Posterior cingulate gyrus (tissue), 11 donors: ENCODE measurements at regions not wholly inside any gene's neighbourhood (a gene's known extent, or its start where the extent isn't known, plus 50 kb on each side); places are given as distances from the start of the nearest gene placed in this dataset.
"Not testable (repeated sequence)": the region's sequence is repeated elsewhere in the genome, so short reads cannot be mapped to it uniquely, and the experiment has no call there.

Experiments
- DNase-seq, 10 donors: peaks; one replicate each; pipeline versions ENCODE4 v3.0.0 to v3.0.0-alpha.2; 2020 to 2021; ENCODE audit warnings: mixed read lengths in 3 of 10
- intact Hi-C: fragments of 100-400 bp; cut with DNase I; formaldehyde crosslinking; loops from one replicate; pipeline ENCODE4 v1.15.1; 2023

DNA sequence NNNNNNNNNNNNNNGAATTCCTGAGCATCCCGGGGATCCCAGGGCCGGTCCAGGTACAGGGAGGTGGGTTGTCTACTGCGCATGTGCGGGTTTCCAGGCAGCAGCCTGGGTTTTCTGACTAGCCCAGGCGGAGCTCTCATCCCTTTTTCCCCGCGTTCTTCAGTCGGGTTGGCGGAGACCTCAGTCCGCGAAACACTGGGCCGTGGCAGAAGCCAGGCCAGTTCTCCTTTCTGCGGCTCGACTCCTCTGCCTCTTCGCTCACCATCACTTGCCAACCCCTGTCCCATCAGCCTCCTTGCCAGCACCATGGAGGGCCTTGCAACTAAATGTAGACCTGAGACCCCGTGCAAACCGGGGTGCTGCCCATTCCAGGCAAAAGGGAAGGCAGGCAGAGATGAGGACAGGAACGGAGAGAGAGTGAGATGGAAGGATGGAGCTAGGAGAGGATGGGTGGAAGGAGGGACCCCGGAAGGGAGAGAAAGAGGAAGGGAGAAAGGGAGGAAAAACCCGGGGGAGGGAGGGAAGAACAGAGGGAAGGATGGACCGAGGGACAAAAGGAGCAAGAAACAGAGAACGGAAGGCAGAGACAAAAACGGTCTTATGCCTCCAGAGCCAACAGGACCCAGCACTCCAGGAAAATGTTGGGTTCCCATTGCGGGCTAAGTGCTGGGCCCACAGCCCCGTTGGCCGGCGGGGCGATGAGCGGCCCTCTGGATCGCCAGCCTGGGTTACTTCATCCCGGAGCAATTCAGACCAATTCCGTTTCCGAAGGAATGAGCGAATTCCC, 445.4 kb upstream of the DEFB115 start:
- intact Hi-C loops, result no loop called here

DNA sequence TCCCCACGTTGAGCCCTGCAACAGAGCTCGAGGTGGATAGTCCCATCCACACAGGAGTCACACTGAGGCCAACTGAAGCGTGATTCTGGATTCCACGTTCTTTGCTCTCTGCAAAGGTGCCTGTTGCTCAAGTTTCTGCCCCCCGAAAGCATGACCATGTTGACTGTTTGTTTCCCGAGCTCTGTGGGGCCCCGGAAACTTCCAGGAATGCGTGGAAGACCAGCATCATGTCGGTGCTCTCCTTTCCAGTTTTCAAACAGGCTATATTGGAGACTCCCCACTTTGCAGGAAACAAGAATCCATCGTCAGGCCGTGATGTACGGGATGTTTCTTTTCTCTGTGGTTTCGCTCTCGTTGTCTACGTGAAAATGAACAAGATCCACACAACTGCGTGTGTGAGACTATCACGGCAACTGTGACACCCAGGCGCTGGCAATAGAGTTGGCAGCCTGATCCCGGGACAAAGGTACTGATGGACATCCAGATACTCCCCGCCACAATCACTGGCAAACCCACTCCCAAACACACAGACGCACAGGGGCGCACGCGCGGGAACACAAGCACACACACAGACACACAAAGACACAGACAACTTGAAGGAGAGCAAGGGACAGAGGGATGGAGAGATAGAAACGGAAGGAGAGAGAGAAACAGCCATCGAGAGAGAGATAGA, 444.6 kb upstream of the DEFB115 start:
- peak in 1 of 10 donors; percentile 86 for DNase-seq
- intact Hi-C loops, result no loop called here

More for the DNA sequence above, 445.4 kb upstream of the DEFB115 start:
- DNase-seq, result peak in 8 of 10 donors; percentile 29 to 94 (median 45)

DNA sequence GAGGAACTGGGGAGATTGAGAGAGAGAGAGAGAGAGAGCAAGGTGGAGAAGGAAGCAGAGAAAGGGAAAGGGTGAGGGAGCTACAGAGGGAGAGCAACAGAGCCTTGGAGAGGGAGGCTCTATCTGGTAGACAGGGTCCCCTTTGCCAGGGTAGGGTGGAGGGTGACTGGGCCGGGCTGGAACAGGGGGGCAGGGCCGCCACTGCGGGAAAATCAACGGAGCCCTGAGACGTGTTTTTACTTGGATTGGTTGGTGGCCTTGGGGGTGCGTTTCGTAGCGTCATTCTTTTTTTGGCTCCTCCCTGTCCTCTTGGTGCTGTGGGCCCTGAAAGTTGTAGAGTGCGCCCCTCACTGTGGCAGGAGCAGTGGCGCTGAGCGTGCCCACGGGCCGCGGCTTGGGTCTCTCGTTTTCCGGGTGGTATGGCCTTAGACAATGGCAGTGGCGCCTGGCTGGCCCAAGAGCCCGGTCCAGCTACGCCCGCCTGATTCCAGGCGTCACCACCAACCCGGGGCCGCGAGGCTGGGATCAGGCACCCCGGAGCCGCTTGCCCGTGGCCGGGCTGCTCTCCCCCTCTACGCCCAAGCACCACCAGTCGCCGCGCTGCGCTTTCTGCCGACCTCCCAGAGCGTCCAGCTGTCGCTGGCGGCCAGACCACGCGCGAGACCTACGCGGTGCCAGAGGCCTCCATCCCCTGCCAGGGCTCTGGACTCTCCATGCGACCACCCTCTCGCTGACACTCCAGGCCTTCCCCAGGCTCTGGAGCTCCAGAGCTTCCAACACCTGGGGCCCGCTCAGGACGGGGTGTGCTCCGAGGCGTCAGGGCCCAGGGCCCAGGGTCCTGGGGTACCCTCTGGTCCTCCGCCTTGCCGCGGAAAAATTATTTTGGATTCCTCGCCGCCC, 443.8 kb upstream of the DEFB115 start:
- DNase-seq, result peak in 5 of 10 donors; percentile 20 to 93 (median 80)
- intact Hi-C loops, result not testable (repeated sequence)

DNA sequence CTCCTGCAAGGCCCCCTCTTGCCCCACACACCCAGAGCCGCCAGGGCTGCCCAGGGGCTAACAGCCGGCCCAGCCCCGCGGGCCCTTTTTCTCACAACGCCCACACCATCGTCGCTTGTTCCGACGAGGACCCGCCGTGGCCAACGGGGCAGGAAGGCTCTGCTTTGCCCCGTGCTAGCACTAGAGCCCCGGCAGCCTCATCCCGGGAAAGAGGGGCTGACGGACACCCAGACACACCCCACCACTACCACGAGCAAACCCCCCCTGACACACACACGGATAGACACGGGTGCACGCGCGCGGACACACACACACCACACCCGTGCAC, 443.2 kb upstream of the DEFB115 start:
- intact Hi-C loops, result not testable (repeated sequence)
- DNase-seq, result peak in 2 of 10 donors; percentile 75 to 91

DNA sequence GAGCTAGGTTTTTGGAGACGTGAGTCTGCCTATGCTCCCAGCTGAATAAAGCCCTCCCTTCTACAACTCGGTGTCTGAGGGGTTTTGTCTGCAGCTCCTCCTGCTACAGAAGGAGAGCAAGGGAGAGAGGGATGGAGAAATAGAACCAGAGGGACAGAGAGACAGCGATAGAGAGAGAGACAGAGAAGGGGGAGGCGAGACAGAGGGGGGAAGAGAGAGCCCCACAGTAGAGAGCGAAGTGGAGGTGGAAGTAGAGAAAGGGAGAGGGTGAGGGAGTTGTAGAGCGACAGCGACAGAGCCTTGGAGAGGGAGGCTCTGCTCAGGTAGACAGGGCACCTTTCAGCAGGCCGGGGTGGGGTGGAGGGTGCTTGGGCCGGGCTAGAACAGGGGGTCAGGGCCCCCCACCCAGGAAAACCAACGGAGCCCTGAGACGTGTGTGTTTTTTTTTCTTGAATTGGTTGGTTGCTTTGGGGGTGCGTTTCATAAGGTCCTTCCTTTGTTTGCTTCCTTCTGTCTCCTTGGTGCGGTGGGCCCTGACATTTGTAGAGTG, 442.4 kb upstream of the DEFB115 start:
- peak in 2 of 10 donors; percentile 47 to 90 for DNase-seq
- intact Hi-C loops, result not testable (repeated sequence)

DNA sequence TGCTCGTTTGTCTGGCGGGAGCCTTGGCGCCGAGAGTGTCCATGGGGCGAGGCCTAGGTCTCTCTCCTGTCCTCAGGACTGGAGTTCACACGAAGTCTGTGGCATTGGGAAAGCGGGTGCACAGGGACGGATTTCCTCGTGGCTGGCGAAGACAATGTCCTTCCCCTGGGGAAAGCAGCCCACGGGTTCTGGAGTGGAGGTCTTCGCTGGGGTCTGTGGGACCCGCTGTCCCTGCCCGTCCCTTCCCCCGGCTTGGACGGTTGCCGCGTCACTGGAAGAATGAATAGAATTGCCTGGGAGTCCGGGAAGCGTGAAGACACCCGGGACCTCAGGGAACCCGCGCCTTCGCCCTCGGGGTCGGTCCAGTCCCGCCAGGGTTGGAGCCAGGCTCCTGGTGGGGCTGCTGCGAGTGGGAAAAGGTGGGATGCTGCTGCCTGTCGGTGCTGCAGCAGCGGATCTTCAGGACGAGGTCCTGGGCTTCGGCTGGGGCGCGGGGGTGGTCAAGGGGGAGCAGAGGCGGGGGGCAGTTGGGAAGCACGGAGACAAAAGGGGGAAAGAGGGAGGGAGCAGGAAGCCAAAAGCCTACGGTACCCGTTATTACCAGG, 441.8 kb upstream of the DEFB115 start:
- DNase-seq, result peak in 2 of 10 donors; percentile 72 to 83
- intact Hi-C loops, result no loop called here

DNA sequence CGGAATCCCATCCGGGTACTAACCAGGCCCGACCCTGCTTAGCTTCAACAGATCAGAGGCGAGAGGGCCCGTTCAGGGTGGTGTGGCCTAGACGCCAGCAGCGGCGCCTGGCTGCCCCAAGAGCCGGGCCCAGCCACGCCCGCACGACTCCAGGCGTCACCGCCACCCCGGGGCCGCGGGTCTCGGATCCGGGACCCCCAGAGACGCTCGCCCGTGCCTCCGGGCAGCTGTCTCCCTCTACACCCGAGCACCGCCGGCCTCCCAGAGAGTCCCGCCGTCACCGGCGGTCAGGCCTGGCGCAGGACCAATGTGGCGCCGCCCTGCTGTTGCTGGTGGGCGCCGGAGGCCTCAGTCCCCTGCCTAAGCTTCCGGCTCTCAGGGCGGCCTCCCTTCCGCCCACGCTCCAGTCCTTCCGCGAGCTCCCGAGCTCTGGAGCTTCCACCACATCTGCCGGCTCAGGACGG, 441.2 kb upstream of the DEFB115 start:
- DNase-seq, result peak in 5 of 10 donors; percentile 35 to 94 (median 80)
- intact Hi-C loops, result no loop called here

DNA sequence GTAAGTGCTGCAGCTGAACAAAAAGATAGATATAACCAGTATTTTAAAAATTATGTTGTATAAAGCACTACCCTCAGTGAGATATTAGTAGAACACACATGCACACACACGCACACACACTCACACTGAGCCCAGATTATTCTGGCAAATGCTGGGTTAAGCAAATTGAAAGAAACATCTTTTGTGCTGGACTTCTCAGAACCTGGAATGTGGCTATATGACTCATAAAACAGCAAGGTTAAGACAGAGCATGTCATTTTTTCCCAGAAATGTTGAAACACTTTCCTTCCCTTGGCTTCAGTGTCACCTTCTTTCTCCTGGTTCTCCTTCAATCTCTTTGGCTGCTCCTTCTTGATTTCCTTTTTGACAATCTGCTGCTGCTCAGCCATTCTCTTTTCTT, 435.8 kb upstream of the DEFB115 start:
- intact Hi-C loops, DNase-seq: not testable (repeated sequence)

DNA sequence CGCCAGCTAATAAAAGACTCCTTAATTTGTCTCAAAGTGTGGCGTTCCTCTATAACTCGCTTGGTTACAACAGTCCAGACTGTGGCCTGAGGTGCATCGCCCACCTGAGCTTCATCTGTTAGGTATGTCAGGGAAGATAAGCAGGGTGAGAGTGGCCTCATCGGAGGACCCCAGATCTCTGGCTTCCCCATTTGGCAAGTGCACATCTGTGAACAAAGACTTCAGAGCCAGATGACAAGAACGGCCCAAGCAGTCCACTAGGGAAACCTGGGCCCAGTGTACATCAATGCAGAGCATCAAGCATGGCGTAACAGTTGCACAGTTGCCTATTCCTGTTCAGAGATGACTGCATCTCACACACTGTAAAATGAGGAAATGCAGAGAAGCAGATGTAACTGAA, 432.8 kb upstream of the DEFB115 start:
- intact Hi-C loops, DNase-seq: not testable (repeated sequence)

DNA sequence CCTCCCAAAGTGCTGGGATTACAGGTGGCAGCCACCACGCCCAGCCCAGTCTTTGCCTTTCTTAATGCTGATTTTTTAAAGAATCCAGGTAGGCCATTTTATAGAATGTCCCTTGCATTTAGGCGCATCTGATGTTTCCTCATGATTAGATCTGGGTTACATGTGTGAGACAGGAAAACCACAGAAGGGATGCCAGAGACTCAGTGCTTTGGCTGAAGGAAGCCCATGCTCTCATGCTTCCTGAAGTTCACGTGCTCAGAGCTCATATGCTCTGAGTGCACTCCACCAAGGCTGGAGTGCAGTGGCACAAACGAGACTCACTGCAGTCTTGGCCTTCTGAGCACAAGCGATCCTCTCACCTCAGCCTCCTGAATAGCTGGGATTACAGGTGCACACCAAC, 411.5 kb upstream of the DEFB115 start:
- intact Hi-C loops, DNase-seq: not testable (repeated sequence)

DNA sequence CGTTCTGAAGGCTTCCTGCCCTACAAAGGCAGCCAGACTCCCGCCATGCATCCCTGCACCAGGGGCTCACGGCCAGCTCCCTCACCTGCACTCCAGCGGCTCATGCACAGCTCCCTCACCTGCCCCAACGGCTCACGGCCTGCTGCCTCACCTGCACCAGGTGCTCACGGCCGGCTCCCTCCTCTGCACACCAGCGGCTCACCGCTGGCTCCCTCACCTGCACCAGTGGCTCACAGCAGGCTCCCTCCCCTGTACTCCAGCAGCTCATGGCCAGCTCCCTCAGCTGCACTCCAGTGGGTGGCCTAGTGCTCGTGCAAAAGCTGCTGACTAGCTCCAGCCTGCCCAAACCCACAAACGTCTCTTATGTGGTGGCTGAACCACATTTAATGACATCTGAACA, 389.2 kb upstream of the DEFB115 start:
- DNase-seq, result peak in 1 of 10 donors; percentile 63
- intact Hi-C loops, result not testable (repeated sequence)

DNA sequence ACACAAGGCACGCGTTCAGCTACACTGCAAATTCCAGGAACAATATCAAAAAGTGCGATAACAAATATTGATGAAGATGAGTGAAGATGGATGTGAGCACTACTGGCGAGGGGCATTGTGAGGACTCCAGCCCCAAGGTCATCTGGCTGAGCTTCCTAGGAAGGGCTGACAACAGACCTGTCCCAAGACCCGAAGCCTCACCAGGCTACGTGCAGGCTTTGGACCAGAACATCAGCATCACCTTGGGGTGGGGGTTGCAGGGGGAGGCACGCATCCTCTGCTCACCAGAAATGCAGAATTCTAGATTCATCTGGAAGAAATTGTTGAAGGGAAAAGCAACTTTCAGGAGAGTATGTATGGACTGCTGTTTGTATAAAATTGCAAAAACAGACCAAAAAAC, 386.3 kb upstream of the DEFB115 start:
- intact Hi-C loops, result not testable (repeated sequence)

DNA sequence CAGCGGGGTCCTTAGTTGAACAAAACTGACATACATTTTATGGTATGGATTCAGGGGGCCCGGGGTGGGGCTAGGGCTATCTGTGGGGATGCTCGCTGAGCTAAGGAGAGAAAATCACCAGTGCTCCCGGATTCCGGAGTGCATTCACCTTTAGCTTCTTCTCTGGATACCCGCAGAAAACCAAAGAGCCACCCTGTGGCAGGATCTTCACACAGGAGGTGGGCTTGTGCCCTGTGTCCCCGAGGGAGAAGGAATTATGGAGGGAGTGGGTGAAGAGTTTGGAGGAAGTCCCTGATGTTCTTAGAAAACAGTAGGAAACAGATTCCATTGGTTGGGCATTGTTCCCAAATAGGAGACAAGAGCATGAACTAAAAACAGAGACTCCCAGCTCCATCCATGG, 385.2 kb upstream of the DEFB115 start:
- DNase-seq, result peak in 3 of 10 donors; percentile 20 to 83 (median 64)
- intact Hi-C loops, result not testable (repeated sequence)

More for the DNA sequence above, 386.3 kb upstream of the DEFB115 start:
- peak in 3 of 10 donors; percentile 62 to 82 (median 62) for DNase-seq

DNA sequence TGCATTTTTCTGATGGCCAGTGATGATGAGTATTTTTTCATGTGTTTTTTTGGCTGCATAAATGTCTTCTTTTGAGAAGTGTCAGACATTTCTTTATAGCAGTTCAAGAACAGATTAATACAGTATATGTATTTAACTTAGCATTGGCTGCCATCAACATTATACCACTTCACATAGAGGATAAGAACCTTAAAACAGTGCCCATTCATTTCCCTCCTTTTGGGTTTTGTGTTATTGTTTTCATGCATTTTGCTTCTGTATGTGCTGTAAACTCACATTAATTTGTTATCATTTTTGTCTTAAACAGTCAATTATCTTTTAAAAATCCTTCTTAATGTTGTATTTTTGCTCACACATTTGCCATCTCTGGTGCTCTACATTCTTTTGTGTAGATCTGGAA, 381.6 kb upstream of the DEFB115 start:
- intact Hi-C loops, DNase-seq: not testable (repeated sequence)

DNA sequence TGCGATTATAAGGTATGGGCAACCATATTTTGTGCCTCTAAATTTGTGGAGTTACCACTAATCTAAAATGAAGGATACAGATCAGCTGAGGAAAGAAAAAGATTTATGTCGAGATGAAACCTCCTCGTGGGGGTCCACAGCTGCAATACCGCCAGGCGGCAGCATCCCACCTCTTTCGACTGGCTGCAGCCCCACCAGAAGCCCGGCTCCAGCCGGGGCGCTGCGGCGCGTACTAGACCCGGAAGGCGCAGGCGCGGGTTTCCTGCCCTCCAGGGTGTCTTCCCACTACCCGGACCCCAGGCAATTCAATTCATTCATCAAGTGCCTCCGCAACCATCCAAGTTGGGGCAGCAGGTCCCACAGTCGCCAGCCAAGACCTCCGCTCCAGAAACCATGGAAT, 366.1 kb upstream of the DEFB115 start:
- DNase-seq, intact Hi-C loops: not testable (repeated sequence)

DNA sequence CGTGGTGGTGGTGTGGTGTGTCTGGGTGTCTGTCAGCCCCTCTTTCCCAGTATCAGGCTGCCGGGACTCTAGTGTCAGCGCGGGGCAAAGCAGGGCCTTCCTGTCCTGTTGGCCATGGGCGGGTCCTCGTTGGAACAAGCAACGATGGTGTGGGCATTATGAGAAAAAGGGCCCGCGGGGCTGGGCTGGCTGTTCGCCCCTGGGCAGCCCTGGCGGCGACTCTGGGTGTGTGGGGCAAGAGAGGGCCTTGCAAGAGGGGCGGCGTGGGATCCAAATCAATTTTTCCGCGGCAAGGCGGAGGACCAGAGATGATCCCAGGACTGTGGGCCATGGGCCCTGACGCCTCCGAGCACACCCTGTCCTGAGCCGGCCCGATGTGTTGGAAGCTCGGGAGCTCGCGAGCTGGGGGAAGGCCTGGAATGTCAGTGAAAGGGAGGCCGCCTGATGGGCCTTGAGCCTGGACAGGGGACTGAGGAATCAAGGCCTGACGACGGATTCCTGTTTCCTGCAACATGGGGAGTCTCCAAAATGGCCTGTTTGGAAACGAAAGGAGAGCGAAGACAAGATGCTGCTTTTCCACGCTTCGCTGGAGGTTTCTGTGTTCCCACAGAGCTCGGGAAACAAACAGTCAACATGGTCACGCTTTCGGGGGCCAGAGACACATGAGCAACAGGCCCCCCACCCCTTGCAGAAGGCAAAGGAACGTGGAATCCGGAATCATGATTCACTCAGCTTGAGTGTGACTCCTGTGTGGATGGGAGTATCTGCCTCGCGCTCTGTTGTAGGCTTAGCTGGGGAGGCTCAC, 364.7 kb upstream of the DEFB115 start:
- peak in 1 of 10 donors; percentile 61 for DNase-seq
- intact Hi-C loops, result no loop called here

DNA sequence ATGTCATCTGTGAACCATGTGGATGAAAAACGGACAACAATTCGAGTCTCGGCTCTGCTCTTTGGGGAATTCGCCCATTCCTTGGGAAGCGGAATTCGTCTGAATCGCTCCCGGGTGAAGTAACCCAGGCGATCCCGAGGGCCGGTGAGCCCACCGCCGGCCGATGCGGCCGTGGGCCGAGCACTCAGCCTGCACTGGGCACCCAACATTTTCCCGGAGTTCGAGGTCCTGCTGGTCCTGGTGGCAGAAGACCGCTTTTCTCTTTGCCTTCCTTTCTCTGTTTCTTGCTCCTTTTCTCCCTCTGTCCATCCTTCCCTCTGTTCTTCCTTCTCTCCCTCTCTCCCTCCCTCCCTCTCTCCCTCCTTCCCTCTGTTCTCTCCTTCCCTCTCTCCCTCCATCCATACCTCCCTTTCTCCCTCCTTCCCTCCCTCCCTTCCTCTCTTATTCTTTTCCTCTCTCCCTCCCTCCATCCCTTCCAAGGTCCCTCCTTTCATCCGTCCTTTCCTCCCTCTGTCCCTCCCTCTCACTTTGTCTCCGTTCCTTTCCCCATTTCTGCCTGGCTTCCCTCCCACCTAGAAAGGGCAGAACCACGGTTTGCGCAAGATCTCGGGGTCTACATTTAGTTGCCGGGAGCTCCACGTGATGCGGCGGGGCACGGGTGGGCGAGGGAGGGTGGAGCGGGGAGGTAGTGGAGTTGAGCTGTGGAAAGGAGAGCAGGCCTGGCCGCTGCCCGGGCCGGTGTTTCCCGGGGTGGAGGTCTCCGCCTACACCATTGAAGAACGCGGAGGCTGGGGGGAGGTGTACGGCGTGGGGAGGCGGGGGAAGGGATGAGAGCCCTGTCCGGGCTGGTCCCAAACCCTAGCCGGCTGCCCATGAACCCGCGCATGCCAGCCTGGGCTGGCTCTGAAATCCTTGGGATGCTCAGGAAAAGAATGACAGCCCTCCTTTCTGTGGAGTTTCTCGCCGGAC, 363.8 kb upstream of the DEFB115 start:
- peak in 1 of 10 donors; percentile 45 for DNase-seq
- intact Hi-C loops, result not testable (repeated sequence)
